ENCODE measurements at regions not wholly inside any gene's neighbourhood (a gene's known extent, or its start where the extent isn't known, plus 50 kb on each side); places are given as distances from the start of the nearest gene placed in this dataset.
"Not testable (repeated sequence)": the region's sequence is repeated elsewhere in the genome, so short reads cannot be mapped to it uniquely, and the experiment has no call there.

- Histone ChIP-seq H3K4me1 (ENCODE audit: insufficient read depth) (no peaks in the 10 kb centered on the region), H3K4me3 (no peak overlapping the region), H3K9me3 (ENCODE audit: low read depth) (no peaks in the 10 kb centered on the region), H3K27me3 (no peaks in the 10 kb centered on the region), H3K9me2 (replicated peaks; ENCODE audit: insufficient read depth) (no peaks in the 10 kb centered on the region), H3K4me2 (no peak overlapping the region), H3K27ac (no peak overlapping the region), H3K79me2 (no peaks in the 10 kb centered on the region), H4K20me1 (ENCODE audit: insufficient read depth, poor library complexity, severe bottlenecking) (no peaks in the 10 kb centered on the region), H2AFZ (no peak overlapping the region), H3K36me3 (replicated peaks; ENCODE audit: insufficient read depth, low read depth) (no peaks in the 10 kb centered on the region)
- 96% methylated on average over 2 of the region's 2 CpGs for WGBS (ENCODE audit: low lambda C conversion rate, missing lambda C conversion rate)
- no peak for DNase-seq (ENCODE audit: low spot score)
- TF ChIP-seq EZH2phosphoT487 (IDR thresholded peaks at IDR 0.05; ENCODE audit: low read depth, severe bottlenecking, unreplicated experiment): no peak
- TF ChIP-seq, protein P1, sequence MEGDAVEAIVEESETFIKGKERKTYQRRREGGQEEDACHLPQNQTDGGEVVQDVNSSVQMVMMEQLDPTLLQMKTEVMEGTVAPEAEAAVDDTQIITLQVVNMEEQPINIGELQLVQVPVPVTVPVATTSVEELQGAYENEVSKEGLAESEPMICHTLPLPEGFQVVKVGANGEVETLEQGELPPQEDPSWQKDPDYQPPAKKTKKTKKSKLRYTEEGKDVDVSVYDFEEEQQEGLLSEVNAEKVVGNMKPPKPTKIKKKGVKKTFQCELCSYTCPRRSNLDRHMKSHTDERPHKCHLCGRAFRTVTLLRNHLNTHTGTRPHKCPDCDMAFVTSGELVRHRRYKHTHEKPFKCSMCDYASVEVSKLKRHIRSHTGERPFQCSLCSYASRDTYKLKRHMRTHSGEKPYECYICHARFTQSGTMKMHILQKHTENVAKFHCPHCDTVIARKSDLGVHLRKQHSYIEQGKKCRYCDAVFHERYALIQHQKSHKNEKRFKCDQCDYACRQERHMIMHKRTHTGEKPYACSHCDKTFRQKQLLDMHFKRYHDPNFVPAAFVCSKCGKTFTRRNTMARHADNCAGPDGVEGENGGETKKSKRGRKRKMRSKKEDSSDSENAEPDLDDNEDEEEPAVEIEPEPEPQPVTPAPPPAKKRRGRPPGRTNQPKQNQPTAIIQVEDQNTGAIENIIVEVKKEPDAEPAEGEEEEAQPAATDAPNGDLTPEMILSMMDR (IDR thresholded peaks at IDR 0.05; ENCODE audit: poor library complexity): no peak
- TF ChIP-seq EZH2 (IDR thresholded peaks at IDR 0.05; ENCODE audit: borderline replicate concordance): no peak
Measured at GRCh38 chr10:6926971-6927370, 346.9 kb upstream of the PRKCQ start.

GRCh38 chr10:6925146-6925545 is 345.1 kb upstream of the PRKCQ start:
- DNase-seq (ENCODE audit: low spot score): no peak
- Histone ChIP-seq H3K9me2 (replicated peaks; ENCODE audit: insufficient read depth) (no peaks in the 10 kb centered on the region), H3K4me3 (no peak overlapping the region), H3K4me2 (no peak overlapping the region), H3K4me1 (ENCODE audit: insufficient read depth) (no peaks in the 10 kb centered on the region), H3K79me2 (no peaks in the 10 kb centered on the region), H2AFZ (no peak overlapping the region), H3K36me3 (replicated peaks; ENCODE audit: insufficient read depth, low read depth) (no peaks in the 10 kb centered on the region), H3K27me3 (no peaks in the 10 kb centered on the region), H3K9me3 (ENCODE audit: low read depth) (no peaks in the 10 kb centered on the region), H3K27ac (no peak overlapping the region), H4K20me1 (ENCODE audit: insufficient read depth, poor library complexity, severe bottlenecking) (no peaks in the 10 kb centered on the region)
- 85% methylated on average over 2 of the region's 2 CpGs for WGBS (ENCODE audit: low lambda C conversion rate, missing lambda C conversion rate)
- TF ChIP-seq, protein P1 (IDR thresholded peaks at IDR 0.05; ENCODE audit: poor library complexity): no peak
- TF ChIP-seq EZH2phosphoT487 (IDR thresholded peaks at IDR 0.05; ENCODE audit: low read depth, severe bottlenecking, unreplicated experiment): no peak
- TF ChIP-seq EZH2 (IDR thresholded peaks at IDR 0.05; ENCODE audit: borderline replicate concordance): no peak

DNA sequence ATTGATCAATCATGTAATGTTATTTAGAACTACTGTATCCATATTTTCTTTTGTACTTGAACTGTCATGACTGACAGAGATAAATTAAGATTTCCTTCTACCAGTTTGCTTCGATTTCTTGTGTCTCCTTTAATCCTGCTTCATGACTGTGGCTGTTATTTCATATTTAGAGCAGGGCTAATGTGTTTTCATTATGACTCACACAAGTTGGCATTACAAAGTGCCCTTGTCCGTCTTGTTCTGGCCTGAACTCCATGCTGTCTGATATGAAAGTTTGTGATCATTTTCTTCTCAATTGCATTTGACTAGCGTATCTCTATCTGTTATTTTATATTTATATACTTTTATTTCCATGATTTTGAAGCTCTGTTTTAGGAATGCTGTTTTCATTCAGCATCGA is 344.1 kb upstream of the PRKCQ start:
- H3K9me2 ChIP-seq (replicated peaks; ENCODE audit: insufficient read depth): no peaks in the 10 kb centered on the region
- H2AFZ ChIP-seq: no peak overlapping the region
- H3K79me2 ChIP-seq: no peaks in the 10 kb centered on the region
- no peaks in the 10 kb centered on the region for H3K27me3 ChIP-seq
- TF ChIP-seq, protein P1 (IDR thresholded peaks at IDR 0.05; ENCODE audit: poor library complexity): no peak
- TF ChIP-seq EZH2 (IDR thresholded peaks at IDR 0.05; ENCODE audit: borderline replicate concordance) (no peak), EZH2phosphoT487 (IDR thresholded peaks at IDR 0.05; ENCODE audit: low read depth, severe bottlenecking, unreplicated experiment) (no peak)
- WGBS (ENCODE audit: low lambda C conversion rate, missing lambda C conversion rate): 81% methylated on average over 4 of the region's 4 CpGs
- H3K36me3 ChIP-seq (replicated peaks; ENCODE audit: insufficient read depth, low read depth): no peaks in the 10 kb centered on the region
- no peaks in the 10 kb centered on the region for H4K20me1 ChIP-seq (ENCODE audit: insufficient read depth, poor library complexity, severe bottlenecking)
- H3K27ac ChIP-seq: no peak overlapping the region
- H3K4me1 ChIP-seq (ENCODE audit: insufficient read depth): no peaks in the 10 kb centered on the region
- DNase-seq (ENCODE audit: low spot score): no peak
- H3K4me3 ChIP-seq: no peak overlapping the region
- no peaks in the 10 kb centered on the region for H3K9me3 ChIP-seq (ENCODE audit: low read depth)
- no peak overlapping the region for H3K4me2 ChIP-seq

GRCh38 chr10:6921026-6921425 is 340.9 kb upstream of the PRKCQ start:
- not testable (repeated sequence) for H3K36me3 ChIP-seq (replicated peaks; ENCODE audit: insufficient read depth, low read depth); H3K4me1 ChIP-seq (ENCODE audit: insufficient read depth); H4K20me1 ChIP-seq (ENCODE audit: insufficient read depth, poor library complexity, severe bottlenecking); H3K4me3 ChIP-seq; H3K79me2 ChIP-seq; H3K9me3 ChIP-seq (ENCODE audit: low read depth); H3K4me2 ChIP-seq; H3K27me3 ChIP-seq; DNase-seq (ENCODE audit: low spot score); H2AFZ ChIP-seq; H3K27ac ChIP-seq; H3K9me2 ChIP-seq (replicated peaks; ENCODE audit: insufficient read depth)
- 83% methylated on average over 16 of the region's 16 CpGs for WGBS (ENCODE audit: low lambda C conversion rate, missing lambda C conversion rate)
